ENCODE measurements at regions not wholly inside any gene's neighbourhood (a gene's known extent, or its start where the extent isn't known, plus 50 kb on each side); places are given as distances from the start of the nearest gene placed in this dataset.

GRCh38 chr3:168872826-168873225, 777.1 kb upstream of the GOLIM4 start:
- H3K27ac ChIP-seq (ENCODE audit: extremely low read length, insufficient read depth, low read length): no peak overlapping the region
- TF ChIP-seq JUND (CRISPR knock-in tag; IDR thresholded peaks at IDR 0.05) (no peak), EP300 (IDR thresholded peaks at IDR 0.05; ENCODE audit: low read depth in 2 of 2, low read length in 2 of 2) (peak in 1 of 2 experiments; percentile 10; a peak in 1 of 4 replicates), EP300 (CRISPR knock-in tag; IDR thresholded peaks at IDR 0.05; ENCODE audit: borderline replicate concordance) (no peak), POLR2A (IDR thresholded peaks at IDR 0.05; ENCODE audit: insufficient read depth in 1 of 2, low read depth in 2 of 2, low read length in 2 of 2) (no peak), HNF4A (CRISPR knock-in tag; IDR thresholded peaks at IDR 0.05) (0 out of 2 replicates have a peak, but pooled peaks have one; percentile 6), KDM5B (CRISPR knock-in tag; IDR thresholded peaks at IDR 0.05; ENCODE audit: borderline replicate concordance) (no peak), GATAD2A (CRISPR knock-in tag; IDR thresholded peaks at IDR 0.05) (peak; percentile 43; the same call in 1 of the 2 replicates), ZNF589 (CRISPR knock-in tag; conservative IDR thresholded peaks at IDR 0.05) (no peak), ELF1 (CRISPR knock-in tag; IDR thresholded peaks at IDR 0.05) (no peak), ZBTB14 (CRISPR knock-in tag; IDR thresholded peaks at IDR 0.05) (no peak)
- TF ChIP-seq, protein P1, sequence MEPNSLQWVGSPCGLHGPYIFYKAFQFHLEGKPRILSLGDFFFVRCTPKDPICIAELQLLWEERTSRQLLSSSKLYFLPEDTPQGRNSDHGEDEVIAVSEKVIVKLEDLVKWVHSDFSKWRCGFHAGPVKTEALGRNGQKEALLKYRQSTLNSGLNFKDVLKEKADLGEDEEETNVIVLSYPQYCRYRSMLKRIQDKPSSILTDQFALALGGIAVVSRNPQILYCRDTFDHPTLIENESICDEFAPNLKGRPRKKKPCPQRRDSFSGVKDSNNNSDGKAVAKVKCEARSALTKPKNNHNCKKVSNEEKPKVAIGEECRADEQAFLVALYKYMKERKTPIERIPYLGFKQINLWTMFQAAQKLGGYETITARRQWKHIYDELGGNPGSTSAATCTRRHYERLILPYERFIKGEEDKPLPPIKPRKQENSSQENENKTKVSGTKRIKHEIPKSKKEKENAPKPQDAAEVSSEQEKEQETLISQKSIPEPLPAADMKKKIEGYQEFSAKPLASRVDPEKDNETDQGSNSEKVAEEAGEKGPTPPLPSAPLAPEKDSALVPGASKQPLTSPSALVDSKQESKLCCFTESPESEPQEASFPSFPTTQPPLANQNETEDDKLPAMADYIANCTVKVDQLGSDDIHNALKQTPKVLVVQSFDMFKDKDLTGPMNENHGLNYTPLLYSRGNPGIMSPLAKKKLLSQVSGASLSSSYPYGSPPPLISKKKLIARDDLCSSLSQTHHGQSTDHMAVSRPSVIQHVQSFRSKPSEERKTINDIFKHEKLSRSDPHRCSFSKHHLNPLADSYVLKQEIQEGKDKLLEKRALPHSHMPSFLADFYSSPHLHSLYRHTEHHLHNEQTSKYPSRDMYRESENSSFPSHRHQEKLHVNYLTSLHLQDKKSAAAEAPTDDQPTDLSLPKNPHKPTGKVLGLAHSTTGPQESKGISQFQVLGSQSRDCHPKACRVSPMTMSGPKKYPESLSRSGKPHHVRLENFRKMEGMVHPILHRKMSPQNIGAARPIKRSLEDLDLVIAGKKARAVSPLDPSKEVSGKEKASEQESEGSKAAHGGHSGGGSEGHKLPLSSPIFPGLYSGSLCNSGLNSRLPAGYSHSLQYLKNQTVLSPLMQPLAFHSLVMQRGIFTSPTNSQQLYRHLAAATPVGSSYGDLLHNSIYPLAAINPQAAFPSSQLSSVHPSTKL (CRISPR knock-in tag; IDR thresholded peaks at IDR 0.05): 0 out of 2 replicates have a peak, but pooled peaks have one; percentile 21
- BruUV-seq (replicated peaks): no TSS peak
- DNase-seq (ENCODE audit: low spot score) (no peak), ATAC-seq (no peak), FAIRE-seq (no peak)
- no peak overlapping the region for H2AFZ ChIP-seq (ENCODE audit: low read length)
- CTCF ChIA-PET (ENCODE audit: low intra/inter-chr PET ratio, low total read pairs): no interaction called here
- intact Hi-C loops (cut with micrococcal nuclease; ENCODE audit: unreplicated experiment) (loop anchor here (5.0 kb wide), 1 partner anchor 114 kb away; no protein-coding TSS in a partner anchor), in situ Hi-C loops (cut with HindIII; ENCODE audit: extremely low pct_ligation_motif_present, low pct_unique_long_range_greater_than_20kb) (no loop called here)
- H3K27me3 ChIP-seq (ENCODE audit: control insufficient read depth in 1 of 2, insufficient read depth in 2 of 2, low read length in 2 of 2): no peaks in the 10 kb centered on the region
- POLR2A ChIA-PET: no interaction called here
- no peaks in the 10 kb centered on the region for H3K9me3 ChIP-seq (ENCODE audit: low read length)
- H3K4me1 ChIP-seq (ENCODE audit: insufficient read depth, low read length): peaks cover 65% of the 10 kb centered on the region
- 61% methylated on average over 3 of the region's 3 CpGs for WGBS (ENCODE audit: low lambda C conversion rate)
- H3K79me2 ChIP-seq (ENCODE audit: insufficient read depth, low read length): no peaks in the 10 kb centered on the region
- H3K36me3 ChIP-seq (replicated peaks in 1 of 2; ENCODE audit: control insufficient read depth in 1 of 2, insufficient read depth in 2 of 2, low read length in 2 of 2): no peaks in the 10 kb centered on the region
- no peaks in the 10 kb centered on the region for H4K20me1 ChIP-seq (ENCODE audit: insufficient read depth, low read length)
- no peak overlapping the region for H3K4me3 ChIP-seq (replicated peaks in 1 of 3; ENCODE audit: insufficient read depth in 1 of 3, low read depth in 2 of 3, low read length in 3 of 3)
- H3K9ac ChIP-seq (ENCODE audit: insufficient read depth, low read depth, low read length): no peak overlapping the region
- no peak overlapping the region for H3K4me2 ChIP-seq (ENCODE audit: low read depth, low read length)
